SK-N-MC (cell line): ENCODE measurements at regions not wholly inside any gene's neighbourhood (a gene's known extent, or its start where the extent isn't known, plus 50 kb on each side); places are given as distances from the start of the nearest gene placed in this dataset.

Experiments used
- DNase-seq: peaks from one replicate; pipeline ENCODE4 v3.0.0-alpha.2; 2011; ENCODE audit warnings: low read depth, low spot score
- H3K27ac ChIP-seq: fragments of 200-600 bp; sonication (generic); 2 replicates; pipeline ENCODE4 v1.5.1; 2016; ENCODE audit warnings: mixed run types
- H3K36me3 ChIP-seq: fragments of 200-600 bp; sonication (generic); 2 replicates; pipeline ENCODE4 v1.6.1; 2017; ENCODE audit warnings: antibody characterized with exemption, low read length, mixed read lengths; ENCODE audit not compliant: insufficient read depth
- H3K4me3 ChIP-seq: fragments of 200-600 bp; sonication (generic); 2 replicates; pipeline ENCODE4 v1.5.1; 2016
- H3K9ac ChIP-seq: fragments of 200-600 bp; sonication (generic); 2 replicates; pipeline ENCODE4 v1.8.0; 2017; ENCODE audit warnings: mixed run types, mixed read lengths; ENCODE audit not compliant: insufficient read length
- H3K9me3 ChIP-seq: fragments of 200-600 bp; sonication (generic); 2 replicates; pipeline ENCODE4 v1.6.1; 2017; ENCODE audit warnings: low read depth, mild to moderate bottlenecking, antibody characterized with exemption, low read length, moderate library complexity, mixed read lengths
- EZH2 ChIP-seq: fragments of 200-600 bp; sonication (generic); IDR thresholded peaks from one replicate; pipeline ENCODE4 v1.6.1; 2017; ENCODE audit warnings: antibody characterized with exemption
- FOXP2 ChIP-seq: optimal IDR thresholded peaks from 2 replicates; pipeline ENCODE3; 2011; ENCODE audit warnings: mild to moderate bottlenecking, moderate library complexity; ENCODE audit not compliant: insufficient read depth; ENCODE audit errors: extremely low read length, control extremely low read depth
- POLR2AphosphoS5 ChIP-seq: IDR thresholded peaks from 2 replicates; pipeline ENCODE4 v1.6.1; 2012; ENCODE audit warnings: mild to moderate bottlenecking, low read depth, low read length, borderline replicate concordance

DNA sequence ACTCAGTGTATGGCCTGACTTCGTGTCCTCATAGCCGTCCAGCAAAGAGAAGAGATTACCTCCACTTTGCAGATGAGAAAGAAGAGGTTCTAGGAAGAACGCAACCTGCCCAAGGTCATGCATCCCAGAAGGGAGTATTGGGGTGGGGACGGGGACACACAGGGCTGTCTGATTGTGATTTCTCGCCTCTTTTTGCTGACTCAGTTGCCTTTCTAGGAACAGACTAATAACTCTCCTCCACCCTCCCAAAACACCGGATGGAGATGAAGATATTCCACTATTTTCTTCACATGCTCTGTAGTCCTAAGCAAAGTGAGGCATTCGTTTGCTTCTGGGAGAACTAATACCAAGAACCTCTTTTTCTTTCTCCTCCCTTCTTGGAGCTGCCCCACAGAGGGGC is 529.3 kb downstream of the MIAT start:
- no peak overlapping the region for H3K9ac ChIP-seq
- TF ChIP-seq EZH2, result no peak
- no peak for TF ChIP-seq FOXP2
- no peak for TF ChIP-seq POLR2AphosphoS5
- H3K9me3 ChIP-seq, result no peaks in the 10 kb centered on the region
- no peak overlapping the region for H3K4me3 ChIP-seq
- H3K36me3 ChIP-seq, result no peaks in the 10 kb centered on the region
- no peak for DNase-seq
- no peak overlapping the region for H3K27ac ChIP-seq

DNA sequence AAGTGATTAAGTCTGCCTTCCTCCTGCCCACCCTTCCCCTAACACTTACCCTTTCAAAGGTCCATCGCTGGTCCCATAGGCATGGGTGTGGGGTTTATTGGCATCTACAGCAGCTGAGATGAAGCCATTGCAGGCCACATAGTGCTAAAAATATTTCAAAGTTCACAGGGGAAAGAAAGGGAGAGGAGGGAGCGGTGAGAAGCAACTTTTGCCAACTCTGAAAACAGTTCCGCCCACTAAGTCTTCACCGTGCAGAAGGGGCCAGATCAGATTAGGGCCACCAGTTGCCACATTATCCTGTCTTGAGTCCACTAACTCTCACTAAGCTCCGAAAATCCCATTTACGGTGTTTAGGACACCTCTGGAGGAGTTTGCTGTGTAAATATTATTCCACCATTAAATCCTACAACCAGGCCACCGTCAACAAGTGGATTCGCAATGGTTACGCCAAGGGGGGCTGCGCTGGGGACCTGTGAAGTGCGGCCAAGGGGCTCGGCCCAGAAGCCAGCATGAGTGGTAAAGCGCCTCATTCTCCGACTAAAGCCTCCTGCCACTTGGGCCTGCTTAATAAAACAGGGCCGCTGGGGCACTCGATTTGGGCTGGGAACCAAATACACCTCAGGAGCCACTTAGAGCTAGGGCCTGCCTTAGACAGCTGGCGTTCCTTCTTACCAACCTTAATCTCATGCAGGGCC is 534.9 kb downstream of the MIAT start:
- no peaks in the 10 kb centered on the region for H3K36me3 ChIP-seq
- DNase-seq, result no peak
- no peaks in the 10 kb centered on the region for H3K9me3 ChIP-seq
- H3K9ac ChIP-seq, result no peak overlapping the region
- no peak overlapping the region for H3K4me3 ChIP-seq
- no peak for TF ChIP-seq FOXP2
- TF ChIP-seq EZH2, result no peak
- no peak for TF ChIP-seq POLR2AphosphoS5
- H3K27ac ChIP-seq, result no peak overlapping the region

DNA sequence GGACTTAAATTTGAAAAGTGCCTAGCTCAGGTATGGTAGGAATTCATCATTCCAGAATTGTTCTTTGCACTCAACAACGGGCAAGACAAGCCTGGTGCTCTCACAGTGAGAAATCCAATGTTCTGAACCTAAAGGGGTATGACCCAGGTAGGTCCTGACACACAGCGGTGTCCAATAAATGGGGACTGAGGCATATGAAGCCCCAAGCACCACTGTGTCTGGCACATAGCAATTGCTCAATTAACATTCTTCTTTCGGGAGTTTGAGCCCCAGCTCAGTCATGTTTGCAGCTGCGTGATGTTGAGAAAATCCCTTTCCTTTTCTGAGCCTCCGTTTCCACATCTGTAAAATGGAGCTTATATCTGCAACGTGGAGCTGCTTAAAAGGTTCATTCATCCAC is 535.8 kb downstream of the MIAT start:
- Histone ChIP-seq H3K4me3 (no peak overlapping the region), H3K9me3 (no peaks in the 10 kb centered on the region), H3K9ac (no peak overlapping the region), H3K36me3 (no peaks in the 10 kb centered on the region), H3K27ac (no peak overlapping the region)
- DNase-seq, result no peak
- no peak for TF ChIP-seq POLR2AphosphoS5
- TF ChIP-seq FOXP2, result no peak

DNA sequence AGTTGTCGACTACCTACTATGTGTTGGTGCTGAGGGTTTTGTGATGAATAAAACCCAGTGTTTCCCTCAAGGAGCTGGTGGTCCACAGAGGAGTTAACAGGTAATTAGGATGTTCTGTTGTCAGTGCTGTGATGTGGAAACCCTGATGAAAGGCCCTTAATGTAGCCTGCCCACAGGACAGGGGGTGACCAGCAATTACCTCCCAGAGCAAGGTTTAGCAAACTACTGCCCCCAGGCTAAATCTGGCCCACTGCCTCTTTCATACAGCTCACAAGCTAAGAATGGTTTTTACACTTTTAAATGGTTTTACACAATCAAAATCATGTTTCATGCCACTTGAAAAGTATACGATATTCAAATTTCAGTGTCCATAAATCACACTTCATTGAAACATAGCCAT is 536.2 kb downstream of the MIAT start:
- no peak overlapping the region for H3K9ac ChIP-seq
- H3K27ac ChIP-seq, result no peak overlapping the region
- no peaks in the 10 kb centered on the region for H3K36me3 ChIP-seq
- no peak for TF ChIP-seq FOXP2
- TF ChIP-seq POLR2AphosphoS5, result no peak
- no peak for TF ChIP-seq EZH2
- DNase-seq, result no peak
- no peaks in the 10 kb centered on the region for H3K9me3 ChIP-seq
- H3K4me3 ChIP-seq, result no peak overlapping the region

DNA sequence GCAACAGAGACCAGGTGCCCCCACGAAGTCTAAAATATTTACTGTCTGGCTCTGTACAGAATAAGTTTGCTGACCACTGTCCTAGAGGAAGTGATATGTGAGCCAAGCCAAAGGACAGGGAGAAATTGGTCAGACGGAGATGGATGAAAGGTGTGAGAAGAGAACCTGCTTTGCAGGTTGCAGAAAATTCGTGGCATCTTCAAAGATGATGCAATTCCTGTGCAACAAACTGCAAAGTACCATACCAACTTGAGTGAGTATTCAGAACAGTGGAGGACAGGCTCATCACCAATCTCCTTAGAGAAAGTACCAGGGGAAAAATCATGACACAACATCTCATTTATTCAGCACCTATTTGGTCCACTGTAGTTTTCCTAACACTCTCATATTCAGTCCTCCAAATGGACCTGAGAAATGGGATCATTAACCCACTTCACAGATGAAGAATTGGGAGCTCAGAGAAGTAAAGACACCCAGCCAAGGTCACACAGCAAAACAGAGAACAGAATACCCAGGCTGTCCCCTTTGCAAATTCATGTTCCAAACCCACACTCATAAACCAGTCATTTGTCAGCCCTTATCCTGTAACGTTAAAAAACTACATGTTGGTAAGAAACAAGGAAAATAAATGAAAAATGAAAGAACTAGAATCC is 536.8 kb downstream of the MIAT start:
- DNase-seq, result no peak
- H3K27ac ChIP-seq, result no peak overlapping the region
- no peak overlapping the region for H3K4me3 ChIP-seq
- no peaks in the 10 kb centered on the region for H3K36me3 ChIP-seq
- no peaks in the 10 kb centered on the region for H3K9me3 ChIP-seq
- no peak overlapping the region for H3K9ac ChIP-seq
- no peak for TF ChIP-seq FOXP2
- no peak for TF ChIP-seq EZH2
- TF ChIP-seq POLR2AphosphoS5, result no peak

DNA sequence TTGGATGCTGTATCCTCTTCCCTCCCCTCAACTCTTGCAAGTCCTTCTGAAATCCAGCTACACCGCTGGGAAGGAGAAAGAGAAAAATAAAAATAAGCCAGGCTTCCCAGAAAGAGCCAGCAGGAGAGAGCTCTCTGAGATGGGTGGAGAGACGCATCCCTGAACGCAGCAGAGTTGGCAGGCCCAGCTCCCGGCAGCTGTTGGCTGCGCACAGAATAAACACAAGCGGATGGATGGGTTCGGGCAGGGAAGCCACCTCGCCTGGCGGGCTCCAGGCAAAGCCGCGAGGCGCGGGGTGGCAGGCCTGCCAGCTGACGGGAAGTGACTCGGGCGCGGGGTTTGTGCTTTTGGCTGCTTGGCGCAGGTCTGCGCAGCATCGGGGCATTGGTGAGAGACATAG is 537.7 kb downstream of the MIAT start:
- Histone ChIP-seq H3K36me3 (no peaks in the 10 kb centered on the region), H3K9ac (no peak overlapping the region), H3K27ac (no peak overlapping the region), H3K4me3 (no peak overlapping the region), H3K9me3 (no peaks in the 10 kb centered on the region)
- no peak for DNase-seq
- TF ChIP-seq FOXP2 (no peak), EZH2 (no peak), POLR2AphosphoS5 (no peak)

DNA sequence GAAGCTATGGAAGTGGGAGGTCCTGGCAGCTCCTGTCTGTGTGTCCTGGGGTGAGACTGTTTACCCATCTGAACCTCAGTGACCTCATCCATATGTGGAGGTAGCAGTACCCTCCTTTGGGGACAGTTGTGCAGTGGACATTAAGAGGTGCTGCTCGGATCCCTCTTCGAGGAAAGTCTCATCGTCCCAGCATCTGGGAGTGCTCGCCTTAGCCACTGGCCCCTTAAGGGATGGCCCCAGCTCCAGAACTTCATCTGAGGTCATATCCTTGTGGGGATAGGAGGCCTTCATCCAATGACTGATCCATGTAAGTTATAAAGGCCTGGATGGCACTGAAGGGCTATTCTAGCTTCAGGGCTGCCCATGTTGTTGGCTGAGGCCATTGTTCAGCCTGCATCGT is 538.1 kb downstream of the MIAT start:
- Histone ChIP-seq H3K9ac (no peak overlapping the region), H3K27ac (no peak overlapping the region), H3K36me3 (no peaks in the 10 kb centered on the region), H3K4me3 (no peak overlapping the region), H3K9me3 (no peaks in the 10 kb centered on the region)
- DNase-seq, result no peak
- TF ChIP-seq EZH2, result no peak

DNA sequence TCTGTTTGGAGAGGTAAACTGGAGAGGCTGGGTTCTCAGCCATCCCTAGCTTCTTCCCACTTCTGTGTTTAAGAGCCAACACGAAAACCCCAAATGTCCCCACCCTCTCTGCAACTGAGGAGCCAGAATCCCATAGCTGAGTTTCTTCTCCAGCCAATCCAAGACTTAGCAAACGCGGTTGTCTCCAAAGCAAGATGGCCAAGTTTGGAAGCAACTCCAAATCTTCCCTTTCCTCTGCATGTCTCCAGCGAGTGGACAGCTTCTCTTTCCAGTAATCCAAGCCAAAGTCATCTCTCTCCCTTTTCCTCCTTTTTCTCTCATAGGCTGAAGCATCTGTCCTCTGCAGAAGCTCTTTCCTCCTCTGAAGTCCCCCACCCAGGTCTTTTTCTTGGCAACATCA is 539.2 kb downstream of the MIAT start:
- no peak overlapping the region for H3K27ac ChIP-seq
- no peak overlapping the region for H3K9ac ChIP-seq
- TF ChIP-seq POLR2AphosphoS5 (no peak), FOXP2 (no peak), EZH2 (no peak)
- H3K4me3 ChIP-seq, result no peak overlapping the region
- H3K36me3 ChIP-seq, result no peaks in the 10 kb centered on the region
- no peak for DNase-seq
- no peaks in the 10 kb centered on the region for H3K9me3 ChIP-seq

DNA sequence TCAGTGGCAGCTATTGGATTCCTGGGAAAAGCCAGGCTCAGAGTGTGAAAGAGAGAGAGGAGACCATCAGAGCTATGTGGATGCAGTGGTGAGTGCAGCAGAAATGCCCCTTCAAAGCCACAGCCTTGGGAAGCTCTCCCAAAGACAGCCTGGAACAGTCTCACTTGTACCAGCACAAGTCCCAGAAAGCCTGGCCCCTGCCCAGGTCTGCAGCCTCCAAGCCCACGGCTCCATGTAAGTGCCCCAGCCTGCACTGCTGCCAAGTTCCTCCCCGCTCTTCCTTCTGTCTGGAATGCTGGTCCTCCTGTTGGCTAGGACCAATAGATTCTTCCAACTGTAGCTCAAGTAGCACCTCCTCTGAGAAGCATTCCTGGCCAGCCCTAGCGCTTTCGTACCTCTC is 539.7 kb downstream of the MIAT start:
- Histone ChIP-seq H3K27ac (no peak overlapping the region), H3K36me3 (no peaks in the 10 kb centered on the region), H3K4me3 (no peak overlapping the region), H3K9me3 (no peaks in the 10 kb centered on the region), H3K9ac (no peak overlapping the region)
- TF ChIP-seq POLR2AphosphoS5 (no peak), EZH2 (no peak), FOXP2 (no peak)
- DNase-seq, result no peak
